A549 (cell line): ENCODE measurements at regions not wholly inside any gene's neighbourhood (a gene's known extent, or its start where the extent isn't known, plus 50 kb on each side); places are given as distances from the start of the nearest gene placed in this dataset.

Experiments used
- ATAC-seq, 2 experiments: fragments of 200-7000 bp in 1 of 2; fragments of >200 bp in 1 of 2; cut with Nextera tagmentation in 1 of 2; cut with Tn5 transposase in 1 of 2; 3 replicates each; pipeline versions ENCODE4 v1.8.0 to v1.9.1; 2018 to 2020; ENCODE audit warnings: mild to moderate bottlenecking in 1 of 2, moderate library complexity in 1 of 2
- CTCF ChIA-PET: fragments of 300-600 bp; sonication (Branson Sonifier 250); formaldehyde crosslinking; extraction: SDS; loops from one replicate; lab custom pipeline; 2021; ENCODE audit warnings: antibody characterized with exemption, inconsistent platforms; lab: Yijun Ruan, JAX
- POLR2A ChIA-PET: fragments of 350-600 bp; formaldehyde crosslinking; extraction: SDS; loops from one replicate; lab custom pipeline; 2021; ENCODE audit warnings: antibody characterized with exemption, inconsistent platforms; lab: Yijun Ruan, JAX
- DNase-seq, 2 experiments: peaks; one replicate each; pipeline versions ENCODE4 v3.0.0 to v3.0.0-alpha.2; 2011 to 2016; ENCODE audit warnings: low read depth in 1 of 2, low spot score in 1 of 2
- FAIRE-seq: peaks from 2 replicates; lab custom pipeline; 2011; peaks lifted over from hg19 to GRCh38; lab: Jason Lieb, UNC
- H3K27ac ChIP-seq, 2 experiments: fragments of >200 bp; sonication (Bioruptor Twin); formaldehyde crosslinking; 3 replicates each; pipeline ENCODE4 v1.5.1; 2016 to 2017
- H3K4me1 ChIP-seq: fragments of >200 bp; sonication (Bioruptor Twin); formaldehyde crosslinking; 3 replicates; pipeline ENCODE4 v1.6.1; 2016
- H3K4me2 ChIP-seq: fragments of >200 bp; sonication (Bioruptor Twin); formaldehyde crosslinking; 3 replicates; pipeline ENCODE4 v1.6.1; 2016
- H3K4me3 ChIP-seq: fragments of >200 bp; sonication (Bioruptor Twin); formaldehyde crosslinking; 3 replicates; pipeline ENCODE4 v1.5.1; 2016
- H3K9me3 ChIP-seq: fragments of >200 bp; sonication (Bioruptor Twin); formaldehyde crosslinking; 3 replicates; pipeline ENCODE4 v1.6.1; 2016
- CEBPB ChIP-seq, 2 experiments: fragments of >200 bp in 1 of 2; sonication (Bioruptor Twin) in 1 of 2; formaldehyde crosslinking in 1 of 2; IDR thresholded peaks; 2 replicates each; pipeline ENCODE4 v1.6.1; 2012 to 2016
- CHD2 ChIP-seq: fragments of 150-350 bp; IDR thresholded peaks from 2 replicates; pipeline ENCODE4 v1.6.1; 2014; ENCODE audit warnings: low read length; ENCODE audit not compliant: partially characterized antibody
- EHMT2 ChIP-seq: fragments of 200-600 bp; sonication (generic); IDR thresholded peaks from 2 replicates; pipeline ENCODE4 v1.6.1; 2016; ENCODE audit warnings: antibody characterized with exemption, low read depth, mild to moderate bottlenecking, moderate library complexity
- FOSB ChIP-seq: fragments of 250-450 bp; sonication (Bioruptor Pico); IDR thresholded peaks from 2 replicates; pipeline ENCODE4 v1.5.0; 2020; ENCODE audit warnings: mild to moderate bottlenecking, moderate library complexity
- FOSL2 ChIP-seq, 2 experiments: fragments of 450-650 bp in 1 of 2; fragments of >200 bp in 1 of 2; sonication (Bioruptor Twin) in 1 of 2; formaldehyde crosslinking; IDR thresholded peaks; 2 replicates each; pipeline versions ENCODE4 v1.5.0 to v1.6.1; 2016 to 2020; ENCODE audit warnings: mild to moderate bottlenecking in 1 of 2, moderate library complexity in 1 of 2
- FOXS1 ChIP-seq: fragments of 250-450 bp; sonication (Bioruptor Pico); IDR thresholded peaks from 2 replicates; pipeline ENCODE4 v1.5.0; 2020; ENCODE audit warnings: mild to moderate bottlenecking, moderate library complexity
- HMGXB4 ChIP-seq: fragments of 250-450 bp; sonication (Bioruptor Pico); IDR thresholded peaks from 2 replicates; pipeline ENCODE4 v1.5.0; 2021; ENCODE audit warnings: mild to moderate bottlenecking, moderate library complexity, borderline replicate concordance
- HOXA7 ChIP-seq: fragments of 250-450 bp; sonication (Bioruptor Pico); IDR thresholded peaks from 2 replicates; pipeline ENCODE4 v1.5.0; 2020; ENCODE audit warnings: mild to moderate bottlenecking, moderate library complexity
- HOXB13 ChIP-seq: fragments of 250-450 bp; sonication (Bioruptor Pico); IDR thresholded peaks from 2 replicates; pipeline ENCODE4 v1.5.0; 2020; ENCODE audit warnings: low read depth, mild to moderate bottlenecking, moderate library complexity
- HOXB5 ChIP-seq: fragments of 250-450 bp; sonication (Bioruptor Pico); IDR thresholded peaks from 2 replicates; pipeline ENCODE4 v1.5.0; 2020; ENCODE audit warnings: mild to moderate bottlenecking, moderate library complexity
- JUN ChIP-seq, 2 experiments: fragments of >200 bp; sonication (Bioruptor Twin); formaldehyde crosslinking; IDR thresholded peaks; 2 replicates in 1 of 2; 3 replicates in 1 of 2; pipeline ENCODE4 v1.6.1; 2016 to 2017
- KDM1A ChIP-seq: fragments of 200-600 bp; sonication (generic); IDR thresholded peaks from 2 replicates; pipeline ENCODE4 v1.6.1; 2016; ENCODE audit warnings: low read depth, mild to moderate bottlenecking
- KDM5A ChIP-seq: fragments of 200-600 bp; sonication (generic); IDR thresholded peaks from 2 replicates; pipeline ENCODE4 v1.6.1; 2016; ENCODE audit warnings: antibody characterized with exemption, mild to moderate bottlenecking
- MAZ ChIP-seq: fragments of 150-350 bp; IDR thresholded peaks from 2 replicates; pipeline ENCODE4 v1.6.1; 2014; ENCODE audit warnings: antibody characterized with exemption, low read depth, low read length, borderline replicate concordance
- NPAS2 ChIP-seq: fragments of 250-450 bp; sonication (Bioruptor Pico); IDR thresholded peaks from 2 replicates; pipeline ENCODE4 v1.8.0; 2022; ENCODE audit warnings: mild to moderate bottlenecking, moderate library complexity, borderline replicate concordance
- PHF8 ChIP-seq: fragments of 200-600 bp; sonication (generic); IDR thresholded peaks from 2 replicates; pipeline ENCODE4 v1.6.1; 2016; ENCODE audit warnings: low read depth, mild to moderate bottlenecking, antibody characterized with exemption, moderate library complexity, borderline replicate concordance
- POLR2AphosphoS2 ChIP-seq: conservative IDR thresholded peaks from 2 replicates; pipeline ENCODE4 v1.6.1; 2012; ENCODE audit warnings: low read length, improper control_type of control experiment, inconsistent platforms
- RARB ChIP-seq: fragments of 250-450 bp; sonication (Bioruptor Pico); IDR thresholded peaks from 2 replicates; pipeline ENCODE4 v1.8.0; 2021; ENCODE audit warnings: mild to moderate bottlenecking, moderate library complexity
- TFCP2L1 ChIP-seq: fragments of 250-450 bp; sonication (Bioruptor Pico); IDR thresholded peaks from 2 replicates; pipeline ENCODE4 v1.5.0; 2021; ENCODE audit warnings: mild to moderate bottlenecking
- ZC3H11A ChIP-seq: fragments of 450-650 bp; IDR thresholded peaks from 2 replicates; pipeline ENCODE4 v1.6.1; 2014; ENCODE audit warnings: antibody characterized with exemption, mild to moderate bottlenecking
- ZFP36 ChIP-seq: fragments of 450-650 bp; IDR thresholded peaks from 2 replicates; pipeline ENCODE4 v1.6.1; 2014; ENCODE audit warnings: borderline replicate concordance; ENCODE audit not compliant: partially characterized antibody
- WGBS: methylation state at CpG from one replicate; pipeline ENCODE4 v1.1.6; 2017; ENCODE audit errors: missing lambda C conversion rate; 5-methylcytosine and 5-hydroxymethylcytosine counted together
- TF ChIP-seq, protein P1 (sequence below): fragments of >200 bp; sonication (Bioruptor Twin); formaldehyde crosslinking; IDR thresholded peaks from 2 replicates; pipeline ENCODE4 v1.6.1; 2016
- TF ChIP-seq, protein P2 (sequence below): fragments of >200 bp; sonication (Bioruptor Twin); formaldehyde crosslinking; IDR thresholded peaks from 3 replicates; pipeline ENCODE4 v1.6.1; 2016

- TF ChIP-seq, protein P1, sequence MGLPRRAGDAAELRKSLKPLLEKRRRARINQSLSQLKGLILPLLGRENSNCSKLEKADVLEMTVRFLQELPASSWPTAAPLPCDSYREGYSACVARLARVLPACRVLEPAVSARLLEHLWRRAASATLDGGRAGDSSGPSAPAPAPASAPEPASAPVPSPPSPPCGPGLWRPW, result peak; percentile 74; the same call in 1 of the 2 replicates
- TF ChIP-seq HMGXB4 (CRISPR knock-in tag), result no peak
Observed at GRCh38 chr6:15132854-15133670, 112.8 kb upstream of the JARID2 start (continued).

DNA sequence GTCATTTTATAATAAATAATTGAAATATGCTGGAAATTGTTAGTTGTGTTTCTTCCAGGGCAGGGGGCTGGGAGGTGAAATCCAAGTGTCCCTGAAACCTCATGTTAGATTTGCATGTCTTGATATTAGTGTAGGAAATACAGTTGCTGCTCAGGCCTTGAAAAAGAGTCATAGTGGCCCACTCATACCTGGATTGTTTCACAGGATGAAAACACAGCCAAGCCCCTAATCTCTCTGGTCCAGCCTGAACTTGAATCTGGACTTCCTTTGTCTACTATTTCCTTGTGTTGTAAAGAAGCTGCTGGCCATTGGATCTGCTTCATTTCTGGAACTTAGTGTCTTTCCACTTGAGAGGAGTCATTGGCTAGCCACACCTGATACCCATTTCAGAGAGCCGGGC is 108.8 kb upstream of the JARID2 start:
- no peak for TF ChIP-seq FOXS1 (CRISPR knock-in tag)
- TF ChIP-seq POLR2AphosphoS2, result no peak
- no peak for TF ChIP-seq HOXB13 (CRISPR knock-in tag)
- TF ChIP-seq NPAS2 (CRISPR knock-in tag), result no peak
- TF ChIP-seq KDM5A, result no peak
- TF ChIP-seq HOXA7 (CRISPR knock-in tag), result no peak
- no peak for TF ChIP-seq FOSL2 (IDR thresholded peaks at IDR 0.05)
- no peak for TF ChIP-seq FOSL2 (CRISPR knock-in tag; IDR thresholded peaks at IDR 0.05)
- no peak for TF ChIP-seq HMGXB4 (CRISPR knock-in tag)
- TF ChIP-seq EHMT2, result no peak
- no peak for TF ChIP-seq CEBPB (IDR thresholded peaks at IDR 0.05)
- no peak for TF ChIP-seq ZFP36
- TF ChIP-seq FOSB (CRISPR knock-in tag), result no peak
- TF ChIP-seq RARB, result no peak
- no peak for TF ChIP-seq MAZ
- no peak for TF ChIP-seq CHD2
- FAIRE-seq, result no peak
- H3K4me2 ChIP-seq, result no peak overlapping the region
- WGBS, result 91% methylated on average over 1 of the region's 1 CpG
- peak overlapping the region in 1 of 2 experiments; percentile 41; a peak in 2 of 6 replicates for H3K27ac ChIP-seq
- POLR2A ChIA-PET, result no interaction called here
- H3K9me3 ChIP-seq, result no peaks in the 10 kb centered on the region
- no peak overlapping the region for H3K4me3 ChIP-seq
- peaks cover 16% of the 10 kb centered on the region for H3K4me1 ChIP-seq
- DNase-seq, result no peak
- no peak for ATAC-seq
- CTCF ChIA-PET, result no interaction called here

DNA sequence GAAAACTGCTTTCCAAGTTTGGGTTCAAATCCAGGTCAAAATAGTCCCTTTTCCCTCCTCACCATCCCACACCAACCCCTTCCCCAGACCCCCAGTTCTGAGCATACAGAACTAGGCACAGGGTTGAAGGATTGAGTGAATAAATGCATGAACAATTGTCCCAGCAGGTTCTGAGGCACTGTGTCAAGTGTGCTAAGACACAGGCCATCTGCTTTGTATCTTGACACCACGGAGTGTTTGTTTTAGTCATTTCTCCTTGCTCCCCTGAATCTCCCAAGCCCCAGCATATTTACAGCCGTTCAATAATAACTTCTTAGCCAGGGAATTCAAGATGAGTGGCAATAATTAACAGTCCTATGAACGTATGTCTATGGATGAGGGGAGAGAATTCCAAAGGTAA is 102.8 kb upstream of the JARID2 start:
- TF ChIP-seq, protein P2, sequence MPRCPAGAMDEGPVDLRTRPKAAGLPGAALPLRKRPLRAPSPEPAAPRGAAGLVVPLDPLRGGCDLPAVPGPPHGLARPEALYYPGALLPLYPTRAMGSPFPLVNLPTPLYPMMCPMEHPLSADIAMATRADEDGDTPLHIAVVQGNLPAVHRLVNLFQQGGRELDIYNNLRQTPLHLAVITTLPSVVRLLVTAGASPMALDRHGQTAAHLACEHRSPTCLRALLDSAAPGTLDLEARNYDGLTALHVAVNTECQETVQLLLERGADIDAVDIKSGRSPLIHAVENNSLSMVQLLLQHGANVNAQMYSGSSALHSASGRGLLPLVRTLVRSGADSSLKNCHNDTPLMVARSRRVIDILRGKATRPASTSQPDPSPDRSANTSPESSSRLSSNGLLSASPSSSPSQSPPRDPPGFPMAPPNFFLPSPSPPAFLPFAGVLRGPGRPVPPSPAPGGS, result no peak
- TF ChIP-seq HOXB5 (CRISPR knock-in tag), result no peak
- no peak for TF ChIP-seq ZC3H11A
- TF ChIP-seq KDM1A, result no peak
- no peak for TF ChIP-seq JUN (IDR thresholded peaks at IDR 0.05)
- TF ChIP-seq TFCP2L1 (CRISPR knock-in tag), result no peak
- TF ChIP-seq NPAS2 (CRISPR knock-in tag), result no peak
- TF ChIP-seq PHF8, result no peak
- H3K4me3 ChIP-seq, result no peak overlapping the region
- ATAC-seq, result no peak
- no peak for DNase-seq
- ChIA-PET POLR2A (no interaction called here), CTCF (interaction anchor here (0.6 kb wide), 1 partner anchor 29 kb away, joined by 3 read pairs; no protein-coding TSS in a partner anchor)
- FAIRE-seq, result no peak
- no peaks in the 10 kb centered on the region for H3K9me3 ChIP-seq
- H3K27ac ChIP-seq, result no peak overlapping the region
- 34% methylated on average over 3 of the region's 3 CpGs for WGBS
- H3K4me2 ChIP-seq, result no peak overlapping the region
- no peaks in the 10 kb centered on the region; the same call in 2 of the 3 replicates for H3K4me1 ChIP-seq
